Left ventricle myocardium inferior (tissue), 1 donor: ENCODE measurements at regions not wholly inside any gene's neighbourhood (a gene's known extent, or its start where the extent isn't known, plus 50 kb on each side); places are given as distances from the start of the nearest gene placed in this dataset.

Experiments
- DNase-seq: peaks from one replicate; pipeline ENCODE4 v3.0.0-alpha.2; 2020
- H3K27ac ChIP-seq: fragments of 200-600 bp; replicated peaks from 2 replicates; pipeline ENCODE4 v1.8.0; 2021
- H3K27me3 ChIP-seq: fragments of 200-600 bp; 2 replicates; pipeline ENCODE4 v1.8.0; 2021; ENCODE audit warnings: low read depth
- H3K36me3 ChIP-seq: fragments of 200-600 bp; 2 replicates; pipeline ENCODE4 v1.8.0; 2021
- H3K4me1 ChIP-seq: fragments of 200-600 bp; 2 replicates; pipeline ENCODE4 v1.8.0; 2021
- H3K4me3 ChIP-seq: fragments of 200-600 bp; 2 replicates; pipeline ENCODE4 v1.8.0; 2021; ENCODE audit warnings: mild to moderate bottlenecking, moderate library complexity
- H3K9me3 ChIP-seq: fragments of 200-600 bp; replicated peaks from 2 replicates; pipeline ENCODE4 v1.8.0; 2021
- intact Hi-C: fragments of 100-400 bp; cut with micrococcal nuclease; formaldehyde crosslinking; loops from one replicate; pipeline ENCODE4 v1.11.0; 2022
- TF ChIP-seq, protein P1 (sequence below): fragments of 200-600 bp; IDR thresholded peaks from 2 replicates; pipeline ENCODE4 v1.8.0; 2021; ENCODE audit warnings: antibody characterized with exemption, mild to moderate bottlenecking, borderline replicate concordance
- donor health status: DM: no; HTN: yes; CAD: no; lungs with severe emphysema.

DNA sequence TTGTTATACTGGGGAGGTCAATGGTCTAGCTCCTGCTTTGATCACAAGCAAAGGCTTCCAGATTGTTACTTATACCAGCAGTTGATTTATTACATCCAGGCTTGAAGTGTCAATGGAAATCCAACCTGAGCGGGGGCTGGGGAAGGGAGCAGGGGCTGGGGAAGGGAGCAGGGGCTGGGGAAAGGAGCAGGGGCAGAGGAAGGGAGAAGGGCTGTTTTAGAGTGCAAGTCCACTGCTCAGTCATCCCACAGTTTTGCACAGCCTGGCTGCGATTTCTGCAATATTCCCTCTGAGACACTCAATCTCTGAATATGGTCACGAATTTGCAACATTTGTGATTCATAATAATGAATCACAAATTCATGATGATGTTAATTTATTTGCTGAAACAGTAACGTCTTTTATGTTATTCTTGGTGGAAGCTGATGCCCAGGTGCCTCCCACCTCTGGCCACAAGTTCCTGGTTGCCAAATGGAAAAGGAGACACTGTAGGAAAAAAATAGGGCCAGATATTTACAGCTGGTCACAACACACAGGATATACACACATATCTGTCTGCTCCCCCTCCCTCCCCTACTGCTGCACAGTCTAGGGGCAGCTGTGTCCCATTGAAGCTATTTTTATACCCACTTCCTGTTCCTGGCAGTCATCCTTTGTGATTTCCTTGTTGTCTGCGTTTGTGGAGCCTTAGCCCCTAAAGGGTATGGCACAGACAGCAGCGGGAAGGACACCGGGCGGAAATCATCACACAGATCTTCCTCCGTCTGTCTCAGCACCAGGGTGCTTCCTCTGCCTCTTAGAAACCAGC is 325.1 kb downstream of the GADD45G start:
- intact Hi-C loops: loop anchor here (10.0 kb wide), 1 partner anchor 325 kb away; the partner anchor contains the start of gene GADD45G
- H3K27ac ChIP-seq: peak overlapping the region; percentile 37

DNA sequence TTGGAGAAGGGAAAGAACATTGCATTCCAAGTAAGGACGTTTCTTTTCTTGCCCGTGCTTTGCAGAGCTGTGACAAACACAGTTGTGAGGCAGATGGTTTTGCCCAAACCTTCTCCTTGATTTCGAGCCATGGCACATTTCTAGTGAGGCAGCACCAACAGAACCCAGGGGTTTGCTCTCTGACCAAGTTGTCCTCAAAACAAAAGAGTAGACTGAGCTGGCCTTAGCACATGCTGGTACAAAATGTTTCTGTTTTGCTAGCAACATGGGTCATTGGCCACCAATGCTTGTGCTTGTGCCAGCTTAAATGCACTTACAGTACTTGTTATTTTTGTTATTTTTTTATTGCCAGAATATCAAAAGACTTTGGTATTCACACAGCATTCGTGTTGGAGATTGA is 328.8 kb downstream of the GADD45G start:
- Histone ChIP-seq H3K36me3 (no peaks in the 10 kb centered on the region), H3K27ac (no peak overlapping the region), H3K9me3 (no peaks in the 10 kb centered on the region), H3K4me1 (peaks cover 28% of the 10 kb centered on the region), H3K27me3 (no peaks in the 10 kb centered on the region), H3K4me3 (no peak overlapping the region)
- DNase-seq: no peak
- TF ChIP-seq, protein P1, sequence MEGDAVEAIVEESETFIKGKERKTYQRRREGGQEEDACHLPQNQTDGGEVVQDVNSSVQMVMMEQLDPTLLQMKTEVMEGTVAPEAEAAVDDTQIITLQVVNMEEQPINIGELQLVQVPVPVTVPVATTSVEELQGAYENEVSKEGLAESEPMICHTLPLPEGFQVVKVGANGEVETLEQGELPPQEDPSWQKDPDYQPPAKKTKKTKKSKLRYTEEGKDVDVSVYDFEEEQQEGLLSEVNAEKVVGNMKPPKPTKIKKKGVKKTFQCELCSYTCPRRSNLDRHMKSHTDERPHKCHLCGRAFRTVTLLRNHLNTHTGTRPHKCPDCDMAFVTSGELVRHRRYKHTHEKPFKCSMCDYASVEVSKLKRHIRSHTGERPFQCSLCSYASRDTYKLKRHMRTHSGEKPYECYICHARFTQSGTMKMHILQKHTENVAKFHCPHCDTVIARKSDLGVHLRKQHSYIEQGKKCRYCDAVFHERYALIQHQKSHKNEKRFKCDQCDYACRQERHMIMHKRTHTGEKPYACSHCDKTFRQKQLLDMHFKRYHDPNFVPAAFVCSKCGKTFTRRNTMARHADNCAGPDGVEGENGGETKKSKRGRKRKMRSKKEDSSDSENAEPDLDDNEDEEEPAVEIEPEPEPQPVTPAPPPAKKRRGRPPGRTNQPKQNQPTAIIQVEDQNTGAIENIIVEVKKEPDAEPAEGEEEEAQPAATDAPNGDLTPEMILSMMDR: no peak
- intact Hi-C loops: no loop called here

More for the DNA sequence above, 325.1 kb downstream of the GADD45G start:
- Histone ChIP-seq H3K4me1 (peaks cover 46% of the 10 kb centered on the region), H3K27me3 (no peaks in the 10 kb centered on the region), H3K36me3 (no peaks in the 10 kb centered on the region), H3K9me3 (no peaks in the 10 kb centered on the region), H3K4me3 (no peak overlapping the region)
- TF ChIP-seq, protein P1: no peak
- peak; percentile 34 for DNase-seq

DNA sequence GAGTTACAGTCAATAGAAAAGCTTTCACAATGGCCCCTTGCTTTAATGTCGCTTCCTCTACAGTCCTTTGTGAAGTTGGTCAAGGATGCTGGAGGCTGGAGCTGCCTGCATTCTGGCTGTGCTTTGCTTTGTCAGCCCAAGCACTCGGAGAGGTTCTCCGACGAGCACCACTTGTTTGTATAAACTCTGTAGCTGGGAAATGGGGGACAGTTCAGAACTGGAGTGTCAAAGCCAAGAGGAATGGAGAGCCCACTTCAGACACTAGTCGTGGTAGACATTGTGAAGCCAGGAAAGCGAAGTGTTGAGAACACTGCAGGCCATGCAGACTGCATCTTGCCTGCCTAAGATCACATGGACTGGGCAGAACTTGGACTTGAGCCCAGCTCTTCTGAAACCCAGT is 330.3 kb downstream of the GADD45G start:
- no peaks in the 10 kb centered on the region for H3K27me3 ChIP-seq
- intact Hi-C loops: no loop called here
- no peaks in the 10 kb centered on the region for H3K9me3 ChIP-seq
- H3K4me1 ChIP-seq: peaks cover 13% of the 10 kb centered on the region
- H3K4me3 ChIP-seq: no peak overlapping the region
- TF ChIP-seq, protein P1: no peak
- no peaks in the 10 kb centered on the region for H3K36me3 ChIP-seq
- no peak for DNase-seq
- no peak overlapping the region for H3K27ac ChIP-seq

DNA sequence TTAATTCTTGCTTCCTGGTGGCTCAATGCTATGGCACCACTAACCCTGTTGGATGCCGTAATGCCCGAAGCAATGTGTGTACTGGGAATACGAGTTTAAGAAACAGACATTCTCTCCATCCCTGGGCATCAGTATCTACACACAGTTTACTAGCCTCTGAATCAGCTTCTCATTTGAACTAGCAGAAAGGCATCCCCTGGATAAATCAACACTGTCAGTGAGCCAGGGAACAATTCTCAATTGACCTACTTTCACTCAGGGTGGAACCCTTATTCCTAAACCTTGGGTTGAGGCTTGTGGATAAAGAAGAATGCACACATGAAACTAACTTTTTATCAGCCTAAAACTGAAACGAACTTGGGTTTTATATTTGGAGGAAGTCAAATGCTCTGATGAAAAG is 331.0 kb downstream of the GADD45G start:
- TF ChIP-seq, protein P1: no peak
- peaks cover 6% of the 10 kb centered on the region for H3K4me1 ChIP-seq
- no peak overlapping the region for H3K27ac ChIP-seq

DNA sequence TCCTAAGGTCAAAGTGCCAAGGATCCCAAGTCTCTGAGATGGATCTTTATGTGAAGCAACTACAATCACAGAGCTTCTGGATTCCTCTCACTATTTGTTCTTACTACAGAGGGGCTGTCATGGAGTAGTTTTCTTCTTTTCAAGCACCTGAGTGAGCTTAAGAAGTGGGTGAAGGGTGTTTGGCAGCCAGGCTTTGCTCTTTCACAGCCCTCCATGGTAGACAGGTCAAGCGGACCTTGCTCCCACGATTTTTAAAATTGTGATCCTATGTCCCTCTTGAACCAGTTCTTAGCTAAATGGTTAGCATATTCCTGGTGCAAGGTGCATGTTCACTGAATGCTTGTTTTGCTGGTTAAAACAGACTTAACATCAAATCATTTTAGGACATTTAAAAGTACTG is 332.2 kb downstream of the GADD45G start:
- intact Hi-C loops: no loop called here
- no peak overlapping the region for H3K27ac ChIP-seq
- TF ChIP-seq, protein P1: no peak
- H3K9me3 ChIP-seq: no peaks in the 10 kb centered on the region
- no peak for DNase-seq
- peaks cover 11% of the 10 kb centered on the region for H3K4me1 ChIP-seq
- H3K36me3 ChIP-seq: no peaks in the 10 kb centered on the region
- H3K27me3 ChIP-seq: no peaks in the 10 kb centered on the region
- H3K4me3 ChIP-seq: no peak overlapping the region

More for the DNA sequence above, 331.0 kb downstream of the GADD45G start:
- no peak overlapping the region for H3K4me3 ChIP-seq
- H3K9me3 ChIP-seq: no peaks in the 10 kb centered on the region
- intact Hi-C loops: no loop called here
- DNase-seq: no peak
- H3K27me3 ChIP-seq: no peaks in the 10 kb centered on the region
- H3K36me3 ChIP-seq: no peaks in the 10 kb centered on the region
